MM.1S (cell line): ENCODE measurements at regions not wholly inside any gene's neighbourhood (a gene's known extent, or its start where the extent isn't known, plus 50 kb on each side); places are given as distances from the start of the nearest gene placed in this dataset.
"Not testable (repeated sequence)": the region's sequence is repeated elsewhere in the genome, so short reads cannot be mapped to it uniquely, and the experiment has no call there.

ENCODE experiments used
- DNase-seq: peaks from one replicate; pipeline ENCODE4 v3.0.0-alpha.2; 2015
- H2AFZ ChIP-seq: fragments of 300-600 bp; sonication (generic); 2 replicates; pipeline ENCODE4 v1.6.0; 2016; ENCODE audit warnings: antibody characterized with exemption, low read length
- H3F3A ChIP-seq: fragments of 300-600 bp; sonication (generic); 2 replicates; pipeline ENCODE4 v1.6.1; 2016; ENCODE audit warnings: mild to moderate bottlenecking, antibody characterized with exemption, low read length, moderate library complexity, mixed read lengths; ENCODE audit not compliant: insufficient read depth
- H3K27ac ChIP-seq: fragments of 300-600 bp; sonication (generic); 2 replicates; pipeline ENCODE4 v1.5.1; 2016; ENCODE audit warnings: mild to moderate bottlenecking, low read length
- H3K27me3 ChIP-seq: fragments of 300-600 bp; sonication (generic); replicated peaks from 2 replicates; pipeline ENCODE4 v1.6.0; 2016; ENCODE audit warnings: low read length; ENCODE audit not compliant: insufficient read depth
- H3K36me3 ChIP-seq: fragments of 300-600 bp; sonication (generic); replicated peaks from 2 replicates; pipeline ENCODE4 v1.6.1; 2016; ENCODE audit warnings: mild to moderate bottlenecking, low read length, mixed read lengths; ENCODE audit not compliant: insufficient read depth
- H3K4me1 ChIP-seq: fragments of 300-600 bp; sonication (generic); 2 replicates; pipeline ENCODE4 v1.6.1; 2016; ENCODE audit warnings: low read length, mixed read lengths
- H3K4me2 ChIP-seq: fragments of 300-600 bp; sonication (generic); 2 replicates; pipeline ENCODE4 v1.6.0; 2016; ENCODE audit warnings: low read depth, low read length
- H3K4me3 ChIP-seq: fragments of 300-600 bp; sonication (generic); 2 replicates; pipeline ENCODE4 v1.5.1; 2016; ENCODE audit warnings: low read length, mixed read lengths
- H3K79me2 ChIP-seq: fragments of 300-600 bp; sonication (generic); 2 replicates; pipeline ENCODE4 v1.6.1; 2016; ENCODE audit warnings: mixed run types, low read length, mixed read lengths
- H3K9ac ChIP-seq: fragments of 300-600 bp; sonication (generic); 2 replicates; pipeline ENCODE4 v1.6.1; 2016; ENCODE audit warnings: low read length, mixed read lengths
- H3K9me2 ChIP-seq: fragments of 300-600 bp; sonication (generic); replicated peaks from 2 replicates; pipeline ENCODE4 v1.6.1; 2016; ENCODE audit warnings: mild to moderate bottlenecking, low read length, mixed read lengths; ENCODE audit not compliant: insufficient read depth
- H3K9me3 ChIP-seq: fragments of 300-600 bp; sonication (generic); replicated peaks from 2 replicates; pipeline ENCODE4 v1.6.1; 2016; ENCODE audit warnings: mild to moderate bottlenecking, low read length, mixed read lengths; ENCODE audit not compliant: insufficient read depth
- H4K20me1 ChIP-seq: fragments of 300-600 bp; sonication (generic); 2 replicates; pipeline ENCODE4 v1.6.1; 2016; ENCODE audit warnings: mild to moderate bottlenecking, low read length, moderate library complexity, mixed read lengths; ENCODE audit not compliant: insufficient read depth
- CTCF ChIP-seq: fragments of 300-600 bp; sonication (generic); IDR thresholded peaks from 2 replicates; pipeline ENCODE4 v1.5.1; 2016; ENCODE audit warnings: antibody characterized with exemption, low read length, mixed read lengths
- EZH2 ChIP-seq: fragments of 300-600 bp; sonication (generic); optimal IDR thresholded peaks from 2 replicates; pipeline ENCODE3; 2017; ENCODE audit warnings: low read depth, mild to moderate bottlenecking, antibody characterized with exemption, low read length, mixed read lengths
- EZH2phosphoT487 ChIP-seq: fragments of 300-600 bp; sonication (generic); IDR thresholded peaks from 2 replicates; pipeline ENCODE4 v1.6.1; 2018; ENCODE audit warnings: antibody characterized with exemption, low read length

DNA sequence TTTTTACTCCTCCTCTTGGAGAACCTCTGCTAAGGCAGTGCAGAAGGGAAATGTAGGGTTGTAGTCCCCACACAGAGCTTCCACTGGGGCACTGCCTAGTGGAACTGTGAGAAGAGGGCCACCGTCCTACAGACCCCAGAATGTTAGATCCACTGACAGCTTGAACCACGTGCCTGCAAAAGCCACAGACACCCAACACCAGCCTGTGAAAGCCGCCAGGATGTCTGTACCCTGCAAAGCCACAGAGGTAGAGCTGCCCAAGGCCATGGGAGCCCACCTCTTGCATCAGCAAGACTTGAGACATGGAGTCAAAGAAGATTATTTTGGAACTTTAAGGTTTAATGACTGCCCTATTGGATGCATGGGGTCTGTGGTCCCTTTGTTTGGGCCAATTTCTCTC is 112.1 kb downstream of the RSL24D1 start:
- H3K9ac ChIP-seq, result no peak overlapping the region
- TF ChIP-seq CTCF (no peak), EZH2 (no peak), EZH2phosphoT487 (no peak)
- H3K4me1 ChIP-seq, result no peaks in the 10 kb centered on the region
- no peaks in the 10 kb centered on the region for H3K9me2 ChIP-seq
- no peaks in the 10 kb centered on the region for H3K9me3 ChIP-seq
- no peak overlapping the region for H3K27ac ChIP-seq
- no peak for DNase-seq
- no peaks in the 10 kb centered on the region for H3K36me3 ChIP-seq
- no peaks in the 10 kb centered on the region for H3K79me2 ChIP-seq
- H3K27me3 ChIP-seq, result no peaks in the 10 kb centered on the region
- H3K4me3 ChIP-seq, result no peak overlapping the region
- no peak overlapping the region for H2AFZ ChIP-seq
- no peak overlapping the region for H3K4me2 ChIP-seq
- no peaks in the 10 kb centered on the region for H4K20me1 ChIP-seq
- no peaks in the 10 kb centered on the region for H3F3A ChIP-seq

DNA sequence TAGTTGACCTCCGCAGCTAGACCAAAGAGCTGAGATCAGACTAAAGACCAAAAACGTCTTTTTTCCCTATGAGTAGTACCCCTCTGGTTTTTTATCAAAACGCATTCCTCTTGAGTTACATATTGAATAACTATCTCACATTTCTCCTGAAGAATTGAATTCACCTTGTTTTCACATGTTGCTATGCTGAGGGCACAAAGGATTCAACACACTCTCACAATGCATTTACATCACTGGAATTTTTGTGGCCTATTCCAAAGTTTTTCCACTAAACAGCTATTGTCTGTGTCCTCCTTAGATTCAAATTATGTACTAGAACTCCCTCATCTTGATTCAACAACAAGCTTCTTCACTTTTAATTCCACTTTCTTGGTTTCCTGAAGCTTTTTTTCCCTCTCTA is 112.5 kb downstream of the RSL24D1 start:
- no peak overlapping the region for H2AFZ ChIP-seq
- no peak overlapping the region for H3K9ac ChIP-seq
- H3K4me2 ChIP-seq, result no peak overlapping the region
- H3K79me2 ChIP-seq, result no peaks in the 10 kb centered on the region
- no peak for DNase-seq
- H3K27me3 ChIP-seq, result no peaks in the 10 kb centered on the region
- H3K9me2 ChIP-seq, result no peaks in the 10 kb centered on the region
- no peak overlapping the region for H3K27ac ChIP-seq
- no peaks in the 10 kb centered on the region for H3K36me3 ChIP-seq
- H3F3A ChIP-seq, result no peaks in the 10 kb centered on the region
- no peaks in the 10 kb centered on the region for H4K20me1 ChIP-seq
- H3K4me3 ChIP-seq, result no peak overlapping the region
- H3K4me1 ChIP-seq, result no peaks in the 10 kb centered on the region
- TF ChIP-seq EZH2phosphoT487 (no peak), CTCF (no peak), EZH2 (no peak)
- H3K9me3 ChIP-seq, result no peaks in the 10 kb centered on the region

DNA sequence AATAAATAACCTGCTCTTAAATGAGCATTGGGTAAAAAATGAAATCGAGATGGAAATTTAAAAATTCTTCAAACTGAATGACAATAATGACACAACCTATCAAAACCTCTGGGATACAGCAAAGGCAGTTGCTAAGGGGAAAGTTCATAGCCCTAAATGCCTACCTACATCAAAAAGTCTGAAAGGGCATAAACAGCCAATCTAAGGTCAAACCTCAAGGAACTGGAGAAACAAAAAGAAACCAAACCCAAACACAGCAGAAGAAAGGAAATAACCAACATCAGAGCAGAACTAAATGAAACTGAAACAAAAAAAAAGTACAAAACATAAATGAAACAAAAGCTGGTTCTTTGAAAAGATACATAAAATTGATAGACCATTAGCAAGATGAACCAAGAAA is 119.7 kb downstream of the RSL24D1 start:
- 0 out of 2 replicates have a peak overlapping the region, but pooled peaks have one; percentile 19 for H3K4me3 ChIP-seq
- H3K9me3 ChIP-seq, H3K4me1 ChIP-seq, H3K9ac ChIP-seq, H3F3A ChIP-seq, H2AFZ ChIP-seq, H3K36me3 ChIP-seq, H3K79me2 ChIP-seq, H3K9me2 ChIP-seq, H3K27ac ChIP-seq, H4K20me1 ChIP-seq, H3K27me3 ChIP-seq: not testable (repeated sequence)
- H3K4me2 ChIP-seq, result peak overlapping the region; percentile 31; the same call in 1 of the 2 replicates
- DNase-seq, result peak; percentile 75

DNA sequence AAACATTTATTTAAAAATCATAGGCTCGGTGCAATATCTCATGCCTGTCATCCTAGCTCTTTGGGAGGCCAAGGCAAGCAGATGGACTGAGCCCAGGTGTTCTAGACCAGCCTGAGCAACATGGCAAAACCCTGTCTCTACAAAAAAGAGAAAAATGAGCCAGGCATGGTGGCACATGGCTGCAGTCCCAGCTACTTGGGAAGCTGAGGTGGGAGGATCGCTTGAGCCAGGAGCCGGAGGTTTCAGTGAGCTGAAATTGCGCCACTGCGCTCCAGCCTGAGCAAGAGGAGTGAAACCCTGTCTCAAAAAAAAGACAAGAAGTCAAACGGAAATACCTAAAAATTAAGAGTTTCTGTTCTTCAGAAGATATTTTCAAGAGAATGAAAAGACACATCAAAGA is 122.3 kb downstream of the RSL24D1 start:
- no peak for DNase-seq

GRCh38 chr15:55063970-55064369 is 132.8 kb downstream of the RSL24D1 start:
- H3K9me2 ChIP-seq, H3K4me2 ChIP-seq, H3F3A ChIP-seq, H3K27me3 ChIP-seq, H3K9ac ChIP-seq, H2AFZ ChIP-seq, DNase-seq, H3K36me3 ChIP-seq, H3K9me3 ChIP-seq, H3K4me1 ChIP-seq, H3K4me3 ChIP-seq, H3K79me2 ChIP-seq, H4K20me1 ChIP-seq, H3K27ac ChIP-seq: not testable (repeated sequence)

More for the DNA sequence above, 122.3 kb downstream of the RSL24D1 start:
- H2AFZ ChIP-seq, result no peak overlapping the region
- no peaks in the 10 kb centered on the region for H3K36me3 ChIP-seq
- no peak overlapping the region for H3K27ac ChIP-seq
- TF ChIP-seq CTCF, result no peak
- no peak for TF ChIP-seq EZH2
- TF ChIP-seq EZH2phosphoT487, result no peak
- no peak overlapping the region for H3K9ac ChIP-seq
- no peaks in the 10 kb centered on the region for H3F3A ChIP-seq
- H3K27me3 ChIP-seq, result no peaks in the 10 kb centered on the region
- no peaks in the 10 kb centered on the region for H3K79me2 ChIP-seq
- no peak overlapping the region for H3K4me2 ChIP-seq
- H4K20me1 ChIP-seq, result no peaks in the 10 kb centered on the region
- no peaks in the 10 kb centered on the region; the same call in 1 of the 2 replicates for H3K4me1 ChIP-seq
- H3K9me2 ChIP-seq, result no peaks in the 10 kb centered on the region
- H3K4me3 ChIP-seq, result no peak overlapping the region
- H3K9me3 ChIP-seq, result no peaks in the 10 kb centered on the region
